IMR-90 (cell line): ENCODE measurements at regions not wholly inside any gene's neighbourhood (a gene's known extent, or its start where the extent isn't known, plus 50 kb on each side); places are given as distances from the start of the nearest gene placed in this dataset.

ENCODE experiments used
- ATAC-seq: fragments of 200-7000 bp; cut with Tn5 transposase; 2 replicates; pipeline ENCODE4 v1.9.1; 2020; ENCODE audit warnings: low read depth, mild to moderate bottlenecking, moderate library complexity
- BruUV-seq: library from RNA; stranded (reverse); fragments of 400-500 nt; replicated peaks from 2 replicates; lab custom pipeline; 2021; lab: Mats Ljungman, UMichigan
- CTCF ChIA-PET: fragments of 300-600 bp; formaldehyde crosslinking; extraction: SDS; loops from one replicate; lab custom pipeline; 2021; ENCODE audit warnings: antibody characterized with exemption; lab: Yijun Ruan, JAX
- POLR2A ChIA-PET: fragments of 300-600 bp; sonication (Branson Sonifier 250); formaldehyde crosslinking; loops from one replicate; lab custom pipeline; 2022; ENCODE audit warnings: antibody characterized with exemption; ENCODE audit not compliant: unreplicated experiment; lab: Charles Lee
- DNase-seq: peaks from one replicate; pipeline ENCODE4 v3.0.0; 2013
- H2AFZ ChIP-seq: replicated peaks from 2 replicates; pipeline ENCODE3; 2013; ENCODE audit warnings: low read length, mild to moderate bottlenecking; ENCODE audit not compliant: poor library complexity
- H2AK5ac ChIP-seq: 2 replicates; pipeline ENCODE4 v1.6.1; 2013; ENCODE audit warnings: low read depth, low read length, inconsistent platforms
- H2AK9ac ChIP-seq: replicated peaks from 2 replicates; pipeline ENCODE3; 2013; ENCODE audit warnings: mild to moderate bottlenecking, low read depth, low read length, moderate library complexity; ENCODE audit not compliant: poor library complexity
- H2BK120ac ChIP-seq: 2 replicates; pipeline ENCODE4 v1.6.1; 2013; ENCODE audit warnings: low read depth, low read length, inconsistent platforms
- H2BK15ac ChIP-seq: 3 replicates; pipeline ENCODE4 v1.6.1; 2013; ENCODE audit warnings: low read depth, low read length, inconsistent platforms
- H2BK20ac ChIP-seq: 2 replicates; pipeline ENCODE4 v1.6.1; 2013; ENCODE audit warnings: low read depth, mild to moderate bottlenecking, inconsistent platforms, low read length, moderate library complexity
- H2BK5ac ChIP-seq: 2 replicates; pipeline ENCODE4 v1.6.1; 2013; ENCODE audit warnings: mild to moderate bottlenecking, low read depth, low read length, inconsistent platforms; ENCODE audit not compliant: poor library complexity, severe bottlenecking
- H3K14ac ChIP-seq: replicated peaks from 2 replicates; pipeline ENCODE4 v1.6.1; 2013; ENCODE audit warnings: low read depth, low read length, inconsistent platforms
- H3K18ac ChIP-seq: 2 replicates; pipeline ENCODE4 v1.6.1; 2013; ENCODE audit warnings: low read depth, low read length, control low read depth
- H3K23ac ChIP-seq: 2 replicates; pipeline ENCODE4 v1.6.1; 2013; ENCODE audit warnings: low read depth, low read length, inconsistent platforms
- H3K27ac ChIP-seq: 2 replicates; pipeline ENCODE4 v1.5.1; 2013; ENCODE audit warnings: mild to moderate bottlenecking, control low read depth, low read length; ENCODE audit not compliant: insufficient read depth
- H3K27me3 ChIP-seq: 2 replicates; pipeline ENCODE4 v1.6.1; 2013; ENCODE audit warnings: low read length; ENCODE audit not compliant: control insufficient read depth, insufficient read depth
- H3K36me3 ChIP-seq: 2 replicates; pipeline ENCODE4 v1.6.1; 2013; ENCODE audit warnings: low read length, mixed read lengths; ENCODE audit not compliant: control insufficient read depth, insufficient read depth
- H3K4ac ChIP-seq: 2 replicates; pipeline ENCODE4 v1.6.1; 2013; ENCODE audit warnings: low read depth, low read length, inconsistent platforms
- H3K4me1 ChIP-seq: 2 replicates; pipeline ENCODE4 v1.6.1; 2013; ENCODE audit warnings: low read length, mixed read lengths; ENCODE audit not compliant: control insufficient read depth, insufficient read depth
- H3K4me2 ChIP-seq: 2 replicates; pipeline ENCODE4 v1.6.1; 2013; ENCODE audit warnings: low read depth, mild to moderate bottlenecking, control low read depth, low read length, moderate library complexity
- H3K4me3 ChIP-seq: 2 replicates; pipeline ENCODE4 v1.5.1; 2013; ENCODE audit warnings: low read depth, mild to moderate bottlenecking, control low read depth, low read length, moderate library complexity; ENCODE audit not compliant: insufficient read depth
- H3K56ac ChIP-seq: 2 replicates; pipeline ENCODE4 v1.6.1; 2013; ENCODE audit warnings: low read length, inconsistent platforms; ENCODE audit not compliant: insufficient read depth; ENCODE audit errors: extremely low read depth
- H3K79me1 ChIP-seq, 2 experiments: 2 replicates each; pipeline ENCODE4 v1.6.1; 2013; ENCODE audit warnings: low read length in 2 of 2, inconsistent platforms in 1 of 2, low read depth in 1 of 2
- H3K9ac ChIP-seq: 2 replicates; pipeline ENCODE4 v1.6.1; 2013; ENCODE audit warnings: low read depth, low read length, control low read depth
- H3K9me1 ChIP-seq: 2 replicates; pipeline ENCODE4 v1.6.1; 2013; ENCODE audit warnings: low read length, inconsistent platforms; ENCODE audit not compliant: insufficient read depth
- H3K9me3 ChIP-seq: 2 replicates; pipeline ENCODE4 v1.6.1; 2013; ENCODE audit warnings: low read length; ENCODE audit not compliant: control insufficient read depth, insufficient read depth
- H4K20me1 ChIP-seq: 2 replicates; pipeline ENCODE4 v1.6.1; 2013; ENCODE audit warnings: low read length, inconsistent platforms; ENCODE audit not compliant: insufficient read depth
- H4K5ac ChIP-seq: 2 replicates; pipeline ENCODE4 v1.6.1; 2013; ENCODE audit warnings: mild to moderate bottlenecking, low read depth, low read length, control low read depth
- H4K8ac ChIP-seq, 2 experiments: 2 replicates each; pipeline ENCODE4 v1.6.1; 2013; ENCODE audit warnings: low read depth in 2 of 2, low read length in 2 of 2, control low read depth in 1 of 2, inconsistent platforms in 1 of 2
- H4K91ac ChIP-seq: 2 replicates; pipeline ENCODE4 v1.6.1; 2013; ENCODE audit warnings: low read depth, low read length, inconsistent platforms; ENCODE audit not compliant: insufficient read depth
- BHLHE40 ChIP-seq: fragments of 150-350 bp; IDR thresholded peaks from 2 replicates; pipeline ENCODE4 v1.6.1; 2016; ENCODE audit warnings: mild to moderate bottlenecking, low read depth, low read length
- CEBPB ChIP-seq: IDR thresholded peaks from 2 replicates; pipeline ENCODE4 v1.6.1; 2012; ENCODE audit warnings: low read depth, low read length, improper control_type of control experiment
- CHD1 ChIP-seq: IDR thresholded peaks from 2 replicates; pipeline ENCODE4 v1.6.1; 2012; ENCODE audit warnings: low read depth, low read length, improper control_type of control experiment
- ELK1 ChIP-seq: fragments of 150-350 bp; IDR thresholded peaks from 2 replicates; pipeline ENCODE4 v1.6.1; 2016; ENCODE audit warnings: low read depth, mild to moderate bottlenecking, low read length, moderate library complexity, borderline replicate concordance
- FOS ChIP-seq: fragments of 150-350 bp; IDR thresholded peaks from 2 replicates; pipeline ENCODE4 v1.6.1; 2016; ENCODE audit warnings: low read depth, low read length
- MAFK ChIP-seq: IDR thresholded peaks from 2 replicates; pipeline ENCODE4 v1.6.1; 2012; ENCODE audit warnings: low read depth, low read length, improper control_type of control experiment
- MAZ ChIP-seq: IDR thresholded peaks from 2 replicates; pipeline ENCODE4 v1.6.1; 2012; ENCODE audit warnings: low read depth, mild to moderate bottlenecking, low read length, improper control_type of control experiment, moderate library complexity, borderline replicate concordance
- MXI1 ChIP-seq: IDR thresholded peaks from 2 replicates; pipeline ENCODE4 v1.6.1; 2012; ENCODE audit warnings: low read depth, mild to moderate bottlenecking, low read length, moderate library complexity, borderline replicate concordance
- NFE2L2 ChIP-seq: fragments of 150-350 bp; IDR thresholded peaks from 2 replicates; pipeline ENCODE4 v1.6.1; 2016; ENCODE audit warnings: low read depth, mild to moderate bottlenecking, low read length
- RAD21 ChIP-seq: IDR thresholded peaks from 2 replicates; pipeline ENCODE4 v1.6.1; 2012; ENCODE audit warnings: low read length, improper control_type of control experiment
- RCOR1 ChIP-seq: IDR thresholded peaks from 2 replicates; pipeline ENCODE4 v1.6.1; 2012; ENCODE audit warnings: mild to moderate bottlenecking, low read length, improper control_type of control experiment; ENCODE audit not compliant: insufficient replicate concordance
- RFX5 ChIP-seq: IDR thresholded peaks from 2 replicates; pipeline ENCODE4 v1.8.0; 2012; ENCODE audit warnings: low read depth, mild to moderate bottlenecking, low read length, moderate library complexity
- SMC3 ChIP-seq: fragments of 150-350 bp; IDR thresholded peaks from 2 replicates; pipeline ENCODE4 v1.6.1; 2016; ENCODE audit warnings: low read depth, mild to moderate bottlenecking, antibody characterized with exemption, low read length, moderate library complexity
- USF2 ChIP-seq: fragments of 150-350 bp; IDR thresholded peaks from 2 replicates; pipeline ENCODE4 v1.6.1; 2017; ENCODE audit warnings: mild to moderate bottlenecking, antibody characterized with exemption, low read length, low read depth
- WGBS, 2 experiments: methylation state at CpG; one replicate each; pipeline versions ENCODE4 v1.1.5 to v1.1.7; 2013; ENCODE audit warnings: missing lambda C conversion rate in 2 of 2; ENCODE audit not compliant: insufficient read length in 1 of 2; ENCODE audit errors: extremely low coverage in 2 of 2; 5-methylcytosine and 5-hydroxymethylcytosine counted together
- dilution Hi-C: fragments of 300-500 bp; cut with HindIII; formaldehyde crosslinking; loops from one replicate; pipeline ENCODE4 v1.14.3; 2018; ENCODE audit warnings: low sequenced_read_pairs; ENCODE audit not compliant: unreplicated experiment
- in situ Hi-C: fragments of 300-500 bp; cut with MboI; formaldehyde crosslinking; loops from 3 replicates; pipeline ENCODE4 v1.14.3; 2019; ENCODE audit warnings: low sequenced_read_pairs, inconsistent platforms, mixed read lengths
- intact Hi-C: fragments of 100-400 bp; cut with micrococcal nuclease; formaldehyde crosslinking; loops from 2 replicates; pipeline ENCODE4 v1.10.0; 2022

GRCh38 chr12:111120578-111120977, 200.2 kb upstream of the MYL2 start:
- H3K36me3 ChIP-seq: no peaks in the 10 kb centered on the region
- no peak overlapping the region for H3K4ac ChIP-seq
- H3K4me2 ChIP-seq: no peak overlapping the region
- no peak overlapping the region for H2BK15ac ChIP-seq
- H3K9ac ChIP-seq: no peak overlapping the region
- H3K18ac ChIP-seq: no peak overlapping the region
- peaks cover 2% of the 10 kb centered on the region; the same call in 1 of the 2 replicates for H3K27me3 ChIP-seq
- H2AK5ac ChIP-seq: no peak overlapping the region
- no peaks in the 10 kb centered on the region for H3K9me3 ChIP-seq
- CTCF ChIA-PET: no interaction called here
- no peak overlapping the region for H4K8ac ChIP-seq
- no peak overlapping the region for H3K4me3 ChIP-seq
- H2BK5ac ChIP-seq: no peak overlapping the region
- no peak for TF ChIP-seq NFE2L2
- no peak for TF ChIP-seq RFX5
- no peak for TF ChIP-seq CEBPB
- TF ChIP-seq RCOR1: no peak
- TF ChIP-seq FOS: no peak
- no peak for TF ChIP-seq CHD1
- TF ChIP-seq USF2: no peak
- TF ChIP-seq BHLHE40: no peak
- no peak for TF ChIP-seq MAZ
- TF ChIP-seq MAFK: no peak
- no peak for TF ChIP-seq ELK1
- TF ChIP-seq SMC3: no peak
- no peak for TF ChIP-seq RAD21
- TF ChIP-seq MXI1: no peak
- WGBS, 2 experiments: no CpG with 5 or more reads among the region's 5 CpGs
- H2BK20ac ChIP-seq: no peak overlapping the region
- H2BK120ac ChIP-seq: no peak overlapping the region
- H3K14ac ChIP-seq: no peak overlapping the region
- intact Hi-C loops (no loop called here), in situ Hi-C loops (no loop called here), dilution Hi-C loops (no loop called here)
- no peaks in the 10 kb centered on the region for H3K79me1 ChIP-seq
- POLR2A ChIA-PET: no interaction called here
- H3K9me1 ChIP-seq: no peaks in the 10 kb centered on the region
- BruUV-seq: no TSS peak
- no peak for DNase-seq
- H4K91ac ChIP-seq: no peak overlapping the region
- no peak overlapping the region for H2AFZ ChIP-seq
- no peak overlapping the region for H3K56ac ChIP-seq
- H4K5ac ChIP-seq: no peak overlapping the region
- no peak for ATAC-seq
- no peaks in the 10 kb centered on the region for H3K4me1 ChIP-seq
- H4K20me1 ChIP-seq: no peaks in the 10 kb centered on the region
- no peak overlapping the region for H2AK9ac ChIP-seq
- H3K23ac ChIP-seq: no peak overlapping the region
- H3K27ac ChIP-seq: no peak overlapping the region
